CD4-positive, alpha-beta T cell treated with Interleukin-4 for 4 hours (primary cell): ENCODE measurements at regions not wholly inside any gene's neighbourhood (a gene's known extent, or its start where the extent isn't known, plus 50 kb on each side); places are given as distances from the start of the nearest gene placed in this dataset.
"Not testable (repeated sequence)": the region's sequence is repeated elsewhere in the genome, so short reads cannot be mapped to it uniquely, and the experiment has no call there.

Source experiments
- DNase-seq: peaks from one replicate; pipeline ENCODE4 v3.0.0-alpha.2; 2020

- DNase-seq = no peak
These were observed 206.4 kb downstream of the LRRK2 start for GRCh38 chr12:40431169-40431568.

GRCh38 chr12:40435251-40435650 is 210.5 kb downstream of the LRRK2 start:
- DNase-seq = no peak

GRCh38 chr12:40435951-40436350 is 211.2 kb downstream of the LRRK2 start:
- no peak for DNase-seq

GRCh38 chr12:40436564-40436963 is 211.8 kb downstream of the LRRK2 start:
- no peak for DNase-seq

GRCh38 chr12:40439771-40440492 is 215.1 kb downstream of the LRRK2 start:
- DNase-seq = no peak

- no peak for DNase-seq
These were observed 219.4 kb downstream of the LRRK2 start for GRCh38 chr12:40444174-40444573.

- no peak for DNase-seq
These were observed 221.6 kb downstream of the LRRK2 start for GRCh38 chr12:40446385-40446784.

GRCh38 chr12:40448523-40448922 is 223.7 kb downstream of the LRRK2 start:
- DNase-seq = not testable (repeated sequence)

GRCh38 chr12:40451661-40452060 is 226.9 kb downstream of the LRRK2 start:
- no peak for DNase-seq

- no peak for DNase-seq
These were observed 228.1 kb upstream of the CNTN1 start for GRCh38 chr12:40464121-40464520.

GRCh38 chr12:40469736-40470135 is 222.5 kb upstream of the CNTN1 start:
- DNase-seq = no peak

GRCh38 chr12:40473962-40474361 is 218.3 kb upstream of the CNTN1 start:
- no peak for DNase-seq

GRCh38 chr12:40474630-40475029 is 217.6 kb upstream of the CNTN1 start:
- no peak for DNase-seq

- no peak for DNase-seq
These were observed 192.4 kb upstream of the CNTN1 start for GRCh38 chr12:40499856-40500255.

- no peak for DNase-seq
These were observed 189.9 kb upstream of the CNTN1 start for GRCh38 chr12:40502322-40502721.

GRCh38 chr12:40505327-40505726 is 186.9 kb upstream of the CNTN1 start:
- no peak for DNase-seq

GRCh38 chr12:40508421-40508820 is 183.8 kb upstream of the CNTN1 start:
- no peak for DNase-seq

GRCh38 chr12:40511341-40511740 is 180.9 kb upstream of the CNTN1 start:
- DNase-seq = no peak

- DNase-seq = no peak
These were observed 177.0 kb upstream of the CNTN1 start for GRCh38 chr12:40515041-40515816.

- DNase-seq = no peak
These were observed 169.4 kb upstream of the CNTN1 start for GRCh38 chr12:40522837-40523236.

- DNase-seq = no peak
These were observed 167.2 kb upstream of the CNTN1 start for GRCh38 chr12:40525054-40525453.

- no peak for DNase-seq
These were observed 157.4 kb upstream of the CNTN1 start for GRCh38 chr12:40534828-40535227.

GRCh38 chr12:40551466-40551865 is 140.8 kb upstream of the CNTN1 start:
- no peak for DNase-seq

GRCh38 chr12:40552868-40553267 is 139.4 kb upstream of the CNTN1 start:
- DNase-seq = no peak

GRCh38 chr12:40557980-40558379 is 134.3 kb upstream of the CNTN1 start:
- no peak for DNase-seq
